ENCODE measurements at regions not wholly inside any gene's neighbourhood (a gene's known extent, or its start where the extent isn't known, plus 50 kb on each side); places are given as distances from the start of the nearest gene placed in this dataset.

GRCh38 chr4:45172636-45173035, 446.3 kb upstream of the GNPDA2 start:
- no peak for TF ChIP-seq CTCF (IDR thresholded peaks at IDR 0.05)
- TF ChIP-seq POLR2A (IDR thresholded peaks at IDR 0.05): no peak
